Liver (tissue), 8 donors: ENCODE measurements at regions not wholly inside any gene's neighbourhood (a gene's known extent, or its start where the extent isn't known, plus 50 kb on each side); places are given as distances from the start of the nearest gene placed in this dataset.

Source experiments
- DNase-seq: peaks from one replicate; pipeline ENCODE4 v3.0.0-alpha.2; 2017; ENCODE audit warnings: low spot score
- H3K27ac ChIP-seq, 2 donors: one replicate each; pipeline ENCODE4 v1.7.0; 2013; ENCODE audit warnings: inconsistent platforms in 2 of 2, low read length in 2 of 2, control low read depth in 1 of 2, low read depth in 1 of 2, mild to moderate bottlenecking in 1 of 2
- H3K27me3 ChIP-seq, 4 donors: one replicate each; pipeline versions ENCODE4 v1.6.1 to v1.7.0; 2013; ENCODE audit warnings: low read length in 3 of 4, inconsistent platforms in 1 of 4, mild to moderate bottlenecking in 1 of 4, moderate library complexity in 1 of 4; ENCODE audit not compliant: control insufficient read depth in 4 of 4, insufficient read depth in 4 of 4
- H3K36me3 ChIP-seq, 4 donors: one replicate each; pipeline versions ENCODE4 v1.6.1 to v1.7.0; 2013; ENCODE audit warnings: low read length in 3 of 4, mild to moderate bottlenecking in 3 of 4, low read depth in 1 of 4, moderate library complexity in 1 of 4; ENCODE audit not compliant: control insufficient read depth in 4 of 4, insufficient read depth in 3 of 4
- H3K4me1 ChIP-seq, 4 donors: one replicate each; pipeline versions ENCODE4 v1.6.1 to v1.7.0; 2013; ENCODE audit warnings: low read length in 3 of 4, mild to moderate bottlenecking in 3 of 4, moderate library complexity in 1 of 4; ENCODE audit not compliant: control insufficient read depth in 4 of 4, insufficient read depth in 4 of 4
- H3K4me3 ChIP-seq, 3 donors: one replicate each; pipeline versions ENCODE4 v1.6.1 to v1.7.0; 2013; ENCODE audit warnings: low read length in 3 of 3, control low read depth in 1 of 3, low read depth in 1 of 3, mild to moderate bottlenecking in 1 of 3
- H3K9ac ChIP-seq, 2 donors: one replicate each; pipeline ENCODE4 v1.7.0; 2013; ENCODE audit warnings: low read length in 2 of 2, mild to moderate bottlenecking in 2 of 2, moderate library complexity in 2 of 2, control low read depth in 1 of 2, low read depth in 1 of 2
- H3K9me3 ChIP-seq, 4 donors: one replicate each; pipeline versions ENCODE4 v1.6.1 to v1.7.0; 2013; ENCODE audit warnings: low read length in 3 of 4; ENCODE audit not compliant: control insufficient read depth in 4 of 4
- EGR1 ChIP-seq, 2 donors: IDR thresholded peaks; 2 replicates each; pipeline ENCODE4 v1.6.1; 2016 to 2018; ENCODE audit warnings: antibody characterized with exemption in 2 of 2, low read depth in 2 of 2
- FOXA2 ChIP-seq: IDR thresholded peaks from 2 replicates; pipeline ENCODE4 v1.6.1; 2016; ENCODE audit warnings: antibody characterized with exemption
- RAD21 ChIP-seq, 2 donors: IDR thresholded peaks; 2 replicates each; pipeline ENCODE4 v1.6.1; 2016; ENCODE audit warnings: antibody characterized with exemption in 2 of 2, mild to moderate bottlenecking in 2 of 2
- SP1 ChIP-seq: IDR thresholded peaks from 2 replicates; pipeline ENCODE4 v1.6.1; 2018; ENCODE audit warnings: antibody characterized with exemption, mild to moderate bottlenecking
- WGBS: extraction: QIAGEN DNeasy Blood & Tissue Kit; methylation state at CpG from one replicate; pipeline ENCODE4 v1.1.7; 2013; 5-methylcytosine and 5-hydroxymethylcytosine counted together
- TF ChIP-seq, protein P1 (sequence below): IDR thresholded peaks from 2 replicates; pipeline ENCODE4 v1.6.1; 2016; ENCODE audit warnings: antibody characterized with exemption
- TF ChIP-seq, protein P2 (sequence below): fragments of 150-350 bp; IDR thresholded peaks from 2 replicates; pipeline ENCODE4 v1.5.1; 2017; ENCODE audit warnings: improper control_type of control experiment, low read depth, low read length; ENCODE audit not compliant: missing input control
- TF ChIP-seq, protein P3 (sequence below): IDR thresholded peaks from 2 replicates; pipeline ENCODE4 v1.6.1; 2016; ENCODE audit warnings: antibody characterized with exemption, mild to moderate bottlenecking
- donor health status: healthy.
- donor health status: healthy.
- donor health status: healthy.
- donor health status: healthy.
- donor health status: healthy.

DNA sequence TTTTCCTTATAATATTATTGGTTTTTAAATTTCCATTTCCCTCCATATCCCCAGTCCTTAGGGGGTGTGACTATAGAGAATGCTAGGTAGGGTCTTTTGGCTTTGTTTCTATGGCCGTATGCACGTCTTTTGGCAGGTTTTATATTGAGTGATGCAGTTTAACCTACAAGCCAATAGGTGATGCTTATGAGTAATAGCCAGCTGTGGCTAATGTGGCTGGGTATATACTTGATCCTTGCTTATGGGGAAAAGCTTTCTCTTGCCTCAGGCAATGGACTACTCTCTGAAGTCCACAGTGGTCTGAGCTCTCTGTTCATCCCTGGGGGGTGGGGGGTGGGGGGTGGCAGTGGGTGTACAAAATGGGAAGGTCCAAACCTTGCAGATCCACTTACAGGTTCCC lies 223.9 kb downstream of the MFSD1 start:
- Histone ChIP-seq H3K4me1 (no peaks in the 10 kb centered on the region), H3K27me3 (peaks cover 0 to 11% (median 0%) of the 10 kb centered on the region in 4 donors), H3K27ac (no peak overlapping the region), H3K36me3 (no peaks in the 10 kb centered on the region), H3K9ac (no peak overlapping the region), H3K9me3 (no peaks in the 10 kb centered on the region), H3K4me3 (no peak overlapping the region)
- WGBS: 62% methylated on average over 2 of the region's 2 CpGs
- no peak for DNase-seq
- no peak for TF ChIP-seq RAD21 (IDR thresholded peaks at IDR 0.05)

DNA sequence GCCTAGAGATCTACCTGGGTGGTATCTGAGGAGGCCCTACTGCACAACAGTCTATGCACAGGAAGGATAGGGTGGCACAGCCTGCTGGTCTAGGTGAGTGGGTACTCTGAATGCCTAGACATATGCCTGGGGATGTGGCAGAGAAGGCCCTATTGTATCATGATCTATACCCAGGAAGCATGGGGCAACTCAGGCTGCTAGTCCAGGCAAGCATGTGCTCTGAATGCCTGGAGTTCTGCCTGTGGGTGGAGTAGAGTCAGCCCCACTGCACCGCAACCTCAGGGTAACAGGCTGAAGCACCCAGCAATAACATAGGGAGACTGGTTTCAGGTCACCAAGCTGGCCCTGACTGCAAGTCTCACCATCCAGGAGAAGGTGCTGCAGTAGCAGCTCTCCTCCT lies 224.7 kb downstream of the MFSD1 start:
- DNase-seq: no peak
- H3K4me3 ChIP-seq: no peak overlapping the region
- H3K27me3 ChIP-seq: peaks cover 0 to 8% (median 0%) of the 10 kb centered on the region in 4 donors
- TF ChIP-seq FOXA2: no peak
- TF ChIP-seq, protein P1, sequence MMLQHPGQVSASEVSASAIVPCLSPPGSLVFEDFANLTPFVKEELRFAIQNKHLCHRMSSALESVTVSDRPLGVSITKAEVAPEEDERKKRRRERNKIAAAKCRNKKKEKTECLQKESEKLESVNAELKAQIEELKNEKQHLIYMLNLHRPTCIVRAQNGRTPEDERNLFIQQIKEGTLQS: no peak
- TF ChIP-seq, protein P2, sequence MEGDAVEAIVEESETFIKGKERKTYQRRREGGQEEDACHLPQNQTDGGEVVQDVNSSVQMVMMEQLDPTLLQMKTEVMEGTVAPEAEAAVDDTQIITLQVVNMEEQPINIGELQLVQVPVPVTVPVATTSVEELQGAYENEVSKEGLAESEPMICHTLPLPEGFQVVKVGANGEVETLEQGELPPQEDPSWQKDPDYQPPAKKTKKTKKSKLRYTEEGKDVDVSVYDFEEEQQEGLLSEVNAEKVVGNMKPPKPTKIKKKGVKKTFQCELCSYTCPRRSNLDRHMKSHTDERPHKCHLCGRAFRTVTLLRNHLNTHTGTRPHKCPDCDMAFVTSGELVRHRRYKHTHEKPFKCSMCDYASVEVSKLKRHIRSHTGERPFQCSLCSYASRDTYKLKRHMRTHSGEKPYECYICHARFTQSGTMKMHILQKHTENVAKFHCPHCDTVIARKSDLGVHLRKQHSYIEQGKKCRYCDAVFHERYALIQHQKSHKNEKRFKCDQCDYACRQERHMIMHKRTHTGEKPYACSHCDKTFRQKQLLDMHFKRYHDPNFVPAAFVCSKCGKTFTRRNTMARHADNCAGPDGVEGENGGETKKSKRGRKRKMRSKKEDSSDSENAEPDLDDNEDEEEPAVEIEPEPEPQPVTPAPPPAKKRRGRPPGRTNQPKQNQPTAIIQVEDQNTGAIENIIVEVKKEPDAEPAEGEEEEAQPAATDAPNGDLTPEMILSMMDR: no peak
- TF ChIP-seq, protein P3, sequence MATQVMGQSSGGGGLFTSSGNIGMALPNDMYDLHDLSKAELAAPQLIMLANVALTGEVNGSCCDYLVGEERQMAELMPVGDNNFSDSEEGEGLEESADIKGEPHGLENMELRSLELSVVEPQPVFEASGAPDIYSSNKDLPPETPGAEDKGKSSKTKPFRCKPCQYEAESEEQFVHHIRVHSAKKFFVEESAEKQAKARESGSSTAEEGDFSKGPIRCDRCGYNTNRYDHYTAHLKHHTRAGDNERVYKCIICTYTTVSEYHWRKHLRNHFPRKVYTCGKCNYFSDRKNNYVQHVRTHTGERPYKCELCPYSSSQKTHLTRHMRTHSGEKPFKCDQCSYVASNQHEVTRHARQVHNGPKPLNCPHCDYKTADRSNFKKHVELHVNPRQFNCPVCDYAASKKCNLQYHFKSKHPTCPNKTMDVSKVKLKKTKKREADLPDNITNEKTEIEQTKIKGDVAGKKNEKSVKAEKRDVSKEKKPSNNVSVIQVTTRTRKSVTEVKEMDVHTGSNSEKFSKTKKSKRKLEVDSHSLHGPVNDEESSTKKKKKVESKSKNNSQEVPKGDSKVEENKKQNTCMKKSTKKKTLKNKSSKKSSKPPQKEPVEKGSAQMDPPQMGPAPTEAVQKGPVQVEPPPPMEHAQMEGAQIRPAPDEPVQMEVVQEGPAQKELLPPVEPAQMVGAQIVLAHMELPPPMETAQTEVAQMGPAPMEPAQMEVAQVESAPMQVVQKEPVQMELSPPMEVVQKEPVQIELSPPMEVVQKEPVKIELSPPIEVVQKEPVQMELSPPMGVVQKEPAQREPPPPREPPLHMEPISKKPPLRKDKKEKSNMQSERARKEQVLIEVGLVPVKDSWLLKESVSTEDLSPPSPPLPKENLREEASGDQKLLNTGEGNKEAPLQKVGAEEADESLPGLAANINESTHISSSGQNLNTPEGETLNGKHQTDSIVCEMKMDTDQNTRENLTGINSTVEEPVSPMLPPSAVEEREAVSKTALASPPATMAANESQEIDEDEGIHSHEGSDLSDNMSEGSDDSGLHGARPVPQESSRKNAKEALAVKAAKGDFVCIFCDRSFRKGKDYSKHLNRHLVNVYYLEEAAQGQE: no peak
- no peak overlapping the region for H3K27ac ChIP-seq
- H3K9me3 ChIP-seq: no peaks in the 10 kb centered on the region
- WGBS: 85% methylated on average over 1 of the region's 1 CpG
- no peaks in the 10 kb centered on the region for H3K4me1 ChIP-seq
- no peaks in the 10 kb centered on the region for H3K36me3 ChIP-seq
- no peak overlapping the region for H3K9ac ChIP-seq

DNA sequence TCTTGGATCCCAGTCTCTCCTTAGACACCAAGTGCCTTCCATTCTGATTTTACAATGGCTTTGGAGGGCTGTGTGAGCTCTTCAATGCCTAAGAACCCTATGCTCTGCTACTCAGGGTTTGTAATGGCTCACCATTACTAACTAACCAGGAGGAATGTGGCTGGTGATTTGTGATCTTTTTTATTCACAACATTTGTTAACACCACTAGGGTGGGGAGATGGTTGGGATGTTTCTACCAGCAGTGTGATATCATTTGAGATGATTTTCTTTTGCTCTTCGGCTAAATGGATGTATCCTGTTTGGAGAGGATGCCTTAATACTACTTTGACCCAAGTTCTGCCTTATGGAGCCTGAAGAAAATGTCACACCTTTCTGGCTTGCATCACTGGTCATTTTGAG lies 226.9 kb downstream of the MFSD1 start:
- H3K9me3 ChIP-seq: no peaks in the 10 kb centered on the region
- no peak for DNase-seq
- peaks cover 0 to 2% (median 0%) of the 10 kb centered on the region in 4 donors for H3K27me3 ChIP-seq
- 59% methylated on average over 1 of the region's 1 CpG for WGBS
- TF ChIP-seq FOXA2 (no peak), EGR1 (IDR thresholded peaks at IDR 0.05; ENCODE audit: low read depth in 2 of 2) (no peak), SP1 (no peak), RAD21 (IDR thresholded peaks at IDR 0.05) (no peak)
- H3K27ac ChIP-seq: no peak overlapping the region
- no peak overlapping the region for H3K4me3 ChIP-seq
- no peaks in the 10 kb centered on the region for H3K4me1 ChIP-seq
- no peak overlapping the region for H3K9ac ChIP-seq
- H3K36me3 ChIP-seq: no peaks in the 10 kb centered on the region
